LoVo (cell line): ENCODE measurements at regions not wholly inside any gene's neighbourhood (a gene's known extent, or its start where the extent isn't known, plus 50 kb on each side); places are given as distances from the start of the nearest gene placed in this dataset.
"Not testable (repeated sequence)": the region's sequence is repeated elsewhere in the genome, so short reads cannot be mapped to it uniquely, and the experiment has no call there.

ENCODE experiments used
- DNase-seq: peaks from one replicate; pipeline ENCODE4 v3.0.0-alpha.2; 2016; ENCODE audit warnings: low spot score

- no peak for DNase-seq
Measured at GRCh38 chr10:20399772-20400171, 497.3 kb downstream of the NEBL start.

GRCh38 chr10:20396701-20397100 is 500.4 kb downstream of the NEBL start:
- DNase-seq: no peak

- no peak for DNase-seq
Measured at GRCh38 chr10:20396205-20396604, 500.9 kb downstream of the NEBL start.

GRCh38 chr10:20391629-20392028 is 505.5 kb downstream of the NEBL start:
- no peak for DNase-seq

GRCh38 chr10:20381761-20382160 is 515.4 kb downstream of the NEBL start:
- no peak for DNase-seq

GRCh38 chr10:20380401-20380800 is 516.7 kb downstream of the NEBL start:
- no peak for DNase-seq

- no peak for DNase-seq
Measured at GRCh38 chr10:20372748-20373147, 524.4 kb downstream of the NEBL start.

- not testable (repeated sequence) for DNase-seq
Measured at GRCh38 chr10:20370977-20371533, 526.1 kb downstream of the NEBL start.

- DNase-seq: no peak
Measured at GRCh38 chr10:20369863-20370736, 527.0 kb downstream of the NEBL start.

- DNase-seq: no peak
Measured at GRCh38 chr10:20363684-20364083, 533.4 kb downstream of the NEBL start.

- DNase-seq: no peak
Measured at GRCh38 chr10:20355915-20356314, 539.7 kb downstream of the PLXDC2 start.

GRCh38 chr10:20355011-20355410 is 538.8 kb downstream of the PLXDC2 start:
- no peak for DNase-seq

- DNase-seq: no peak
Measured at GRCh38 chr10:20354166-20354565, 537.9 kb downstream of the PLXDC2 start.

- DNase-seq: no peak
Measured at GRCh38 chr10:20350509-20350908, 534.3 kb downstream of the PLXDC2 start.

- no peak for DNase-seq
Measured at GRCh38 chr10:20343036-20343435, 526.8 kb downstream of the PLXDC2 start.
